ENCODE measurements at regions not wholly inside any gene's neighbourhood (a gene's known extent, or its start where the extent isn't known, plus 50 kb on each side); places are given as distances from the start of the nearest gene placed in this dataset.
"Not testable (repeated sequence)": the region's sequence is repeated elsewhere in the genome, so short reads cannot be mapped to it uniquely, and the experiment has no call there.

DNA sequence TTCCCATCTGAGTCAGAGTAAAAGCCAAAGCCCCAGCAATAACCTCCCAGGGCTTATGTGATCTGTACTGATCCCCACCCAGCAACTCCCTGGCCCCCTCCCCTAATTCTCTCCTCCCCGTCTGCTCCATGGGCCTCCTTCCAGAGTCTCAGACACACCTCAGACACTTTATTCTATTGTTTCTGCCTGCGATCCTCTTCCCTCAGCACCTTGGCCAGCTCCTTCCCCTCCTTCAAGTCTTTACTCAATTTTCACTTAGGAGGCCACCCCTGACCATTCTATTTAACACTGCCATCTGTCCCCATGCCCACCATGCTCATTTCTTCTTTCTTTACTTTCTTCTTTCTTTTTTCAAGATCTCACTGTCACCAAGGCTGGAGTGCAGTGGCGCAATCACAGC is 81.0 kb upstream of the COBL start:
- not testable (repeated sequence) for TF ChIP-seq CTCF (conservative IDR thresholded peaks at IDR 0.05); EZH2 (IDR thresholded peaks at IDR 0.05; ENCODE audit: low read depth)
